HG03457 (cell line): ENCODE measurements at regions not wholly inside any gene's neighbourhood (a gene's known extent, or its start where the extent isn't known, plus 50 kb on each side); places are given as distances from the start of the nearest gene placed in this dataset.

Source experiments
- ATAC-seq: cut with Tn5 transposase; IDR thresholded peaks from one replicate; pipeline ENCODE4 v1.9.1; 2021; ENCODE audit warnings: moderate number of reproducible peaks; ENCODE audit not compliant: unreplicated experiment

- no peak for ATAC-seq
Observed at GRCh38 chr3:101172516-101172915, 147.9 kb downstream of the IMPG2 start.

DNA sequence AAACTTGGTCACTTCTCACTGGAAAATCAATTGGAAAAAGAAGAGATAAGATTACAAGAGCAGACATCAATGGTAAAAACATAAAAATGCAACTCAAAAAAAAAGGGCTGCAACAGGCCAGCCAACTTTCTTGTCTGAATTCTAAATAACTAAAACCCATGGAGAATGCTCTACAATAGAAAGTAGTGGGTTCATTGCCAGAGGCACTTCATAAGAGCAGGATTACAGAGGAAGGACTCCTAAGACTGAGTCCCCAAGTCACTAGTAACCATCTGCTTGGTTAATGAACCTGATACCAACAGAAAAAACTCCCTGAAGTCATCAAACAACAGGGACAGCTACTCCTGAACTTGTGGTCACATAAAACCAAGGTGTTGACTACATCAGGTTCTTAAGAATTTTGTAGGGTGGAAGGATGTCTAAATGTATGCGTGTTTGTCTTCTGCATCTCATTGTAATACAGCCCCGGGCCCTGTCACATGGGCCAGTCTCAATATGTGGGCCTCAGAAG is 148.6 kb downstream of the IMPG2 start:
- no peak for ATAC-seq

DNA sequence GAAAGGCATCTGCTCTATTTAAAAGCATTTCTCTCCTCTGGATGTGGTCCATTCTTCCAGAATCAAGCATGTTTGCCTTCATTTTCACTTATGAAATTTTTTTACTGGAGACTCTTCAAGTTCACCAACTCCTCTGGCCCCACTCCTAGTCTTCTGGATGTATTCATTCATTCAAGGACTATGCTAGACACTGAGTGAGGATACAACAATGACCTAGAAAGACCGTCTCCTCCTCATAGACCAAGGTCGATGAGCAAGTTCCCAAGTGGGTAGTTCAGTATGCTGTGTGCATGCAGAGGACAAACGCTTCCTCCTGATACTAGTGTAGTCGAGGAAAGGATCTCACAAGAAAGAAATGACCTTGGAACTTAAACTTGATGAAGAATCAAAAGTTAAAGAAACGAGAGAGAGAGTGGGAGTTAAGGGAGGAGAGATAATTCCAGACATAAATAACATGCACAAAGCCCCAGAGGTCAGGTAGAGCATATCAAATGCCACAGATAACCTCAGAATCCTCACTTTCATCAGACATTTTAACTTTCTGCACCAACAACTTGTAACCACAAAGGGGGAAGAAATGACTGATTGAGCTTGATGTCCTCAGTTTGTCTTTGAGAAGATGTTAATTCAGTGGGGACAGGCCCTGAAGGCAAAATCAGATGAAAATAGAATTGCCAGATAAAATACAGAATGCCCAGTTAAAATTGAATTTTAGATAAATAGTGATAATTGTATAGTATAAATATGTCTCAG is 149.4 kb downstream of the IMPG2 start:
- no peak for ATAC-seq

DNA sequence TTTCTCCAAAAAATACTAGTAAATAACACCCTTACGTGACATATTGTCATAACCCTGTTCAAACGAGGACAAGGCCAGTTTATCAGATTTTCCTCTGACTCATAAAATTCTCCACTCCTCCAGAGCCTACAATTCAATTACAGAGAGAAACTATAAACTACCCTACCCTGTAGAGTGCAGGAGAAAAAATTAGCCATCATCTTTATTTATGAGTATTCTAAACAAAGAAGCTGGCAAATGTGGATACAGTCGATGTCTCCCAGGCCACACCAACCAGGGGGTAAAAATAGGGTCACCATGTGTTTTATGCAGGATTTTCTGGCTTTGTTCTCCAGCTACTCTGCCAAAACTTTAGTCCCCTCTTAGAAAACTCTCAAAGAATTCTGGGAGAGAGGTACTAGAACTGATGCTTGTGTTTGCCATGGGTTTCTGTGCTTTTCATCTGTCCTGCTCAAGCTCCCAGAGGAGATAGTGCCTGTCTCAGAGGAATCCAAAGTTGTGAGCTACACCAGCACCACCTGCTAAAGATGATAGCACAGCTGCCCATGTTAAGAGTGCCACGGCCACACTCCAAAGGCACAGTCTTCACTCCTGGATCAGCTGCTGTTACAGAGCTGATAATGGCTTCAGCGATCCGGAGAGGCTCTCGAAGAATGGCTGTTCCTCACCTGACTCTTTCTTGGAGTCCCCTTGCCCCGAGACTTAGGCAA is 150.2 kb downstream of the IMPG2 start:
- ATAC-seq = no peak

DNA sequence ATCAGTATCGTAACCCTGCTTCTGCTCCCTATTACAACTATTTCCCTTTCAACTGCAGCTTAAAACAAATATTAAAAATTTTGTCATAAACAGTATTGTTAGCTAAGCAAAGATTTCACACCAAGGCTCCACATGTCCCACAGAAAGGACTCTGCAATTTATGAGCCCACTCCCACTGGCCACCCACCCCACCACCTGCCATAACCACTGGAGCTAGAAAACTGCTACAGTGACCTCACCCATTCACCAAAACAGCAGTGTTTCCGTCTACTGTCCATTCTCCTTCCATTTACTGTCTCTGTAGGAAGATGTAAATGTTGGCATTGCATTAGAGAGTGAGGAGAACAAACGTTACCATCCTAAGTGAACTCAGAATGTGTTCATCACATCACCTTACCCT is 150.9 kb downstream of the IMPG2 start:
- no peak for ATAC-seq

DNA sequence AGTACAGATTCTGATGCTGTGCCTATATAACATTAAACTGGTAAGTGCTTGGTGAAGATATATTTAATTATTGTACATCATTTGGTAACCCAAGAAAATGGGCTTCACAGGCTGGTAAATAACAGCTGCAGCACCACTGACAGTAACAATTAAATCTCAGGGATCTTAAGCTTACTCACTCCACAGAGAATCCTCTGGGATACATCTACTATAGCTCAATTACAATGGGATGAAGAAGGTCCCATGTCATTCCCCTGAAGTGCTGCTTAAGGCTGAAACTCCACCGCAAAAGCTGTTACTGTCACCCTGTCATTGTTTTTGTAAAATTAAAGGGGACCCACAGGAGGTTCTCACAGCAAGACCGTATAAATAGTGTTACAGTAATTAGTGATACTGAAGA is 153.0 kb downstream of the IMPG2 start:
- ATAC-seq = no peak

DNA sequence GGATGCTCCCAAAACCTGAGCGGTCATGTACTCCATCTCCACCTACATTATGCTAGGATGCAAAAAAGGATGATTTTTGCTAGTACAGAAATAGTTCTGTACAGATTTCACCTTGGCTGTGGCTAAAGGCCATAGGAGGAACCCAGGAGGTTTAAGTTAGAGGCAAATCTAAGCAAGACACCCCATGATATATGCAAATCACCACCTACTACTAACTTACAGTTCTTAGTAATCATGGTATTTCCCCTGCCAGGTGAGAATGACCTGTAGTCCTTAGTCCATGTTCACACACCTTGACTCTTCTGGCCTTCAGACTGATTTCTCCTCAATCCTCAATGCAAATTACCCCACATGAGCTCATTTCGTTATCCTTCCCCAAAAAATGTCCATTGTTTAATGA is 154.2 kb downstream of the IMPG2 start:
- ATAC-seq = no peak

GRCh38 chr3:101163554-101163953 is 156.8 kb downstream of the IMPG2 start:
- no peak for ATAC-seq

- ATAC-seq = no peak
Observed at GRCh38 chr3:101159478-101159877, 160.9 kb downstream of the IMPG2 start.

- ATAC-seq = no peak
Observed at GRCh38 chr3:101158374-101158773, 162.0 kb downstream of the IMPG2 start.

DNA sequence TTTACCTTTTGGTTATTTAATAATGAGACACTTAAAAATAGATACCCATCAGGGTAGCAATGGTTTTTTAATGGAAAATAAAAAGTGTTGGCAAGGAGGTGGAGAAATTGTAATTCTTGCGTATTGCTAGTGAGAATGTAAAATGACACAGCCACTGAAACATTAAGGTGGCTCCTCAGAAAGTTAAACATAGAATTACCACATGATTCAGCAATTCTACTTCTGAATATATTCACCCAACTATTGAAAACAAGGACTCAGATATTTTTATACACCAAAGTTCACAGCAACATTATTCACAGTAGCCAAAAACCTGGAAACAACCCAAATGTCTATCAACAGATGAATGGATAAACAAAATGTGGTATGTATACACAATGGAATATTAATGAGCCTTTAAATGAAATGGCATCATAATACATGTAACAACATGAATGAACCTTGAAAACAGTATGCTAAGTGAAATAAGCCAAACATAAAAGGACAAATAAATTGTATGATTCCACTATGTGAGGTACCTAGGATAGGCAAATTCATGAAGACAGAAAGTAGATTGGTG is 163.5 kb downstream of the IMPG2 start:
- no peak for ATAC-seq

DNA sequence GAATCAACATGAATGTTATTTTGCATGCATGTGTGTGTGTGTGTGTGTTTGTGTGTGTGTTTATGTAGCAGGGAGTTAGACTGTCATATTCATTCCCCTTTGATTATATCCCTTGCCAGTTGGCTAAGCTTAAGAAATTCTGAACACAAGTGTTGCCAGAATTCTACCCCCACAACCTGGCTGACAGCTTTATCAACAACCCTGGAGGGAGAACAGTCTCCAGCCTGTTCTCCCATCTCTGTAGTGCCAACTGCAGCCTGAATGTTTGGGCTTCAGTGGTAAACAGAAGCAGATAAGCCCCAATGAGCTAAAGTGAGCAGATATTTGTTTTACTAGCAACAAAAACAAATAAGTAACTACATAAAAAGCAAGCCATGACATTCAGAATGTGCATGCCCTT is 162.6 kb upstream of the ABI3BP start:
- ATAC-seq = no peak

DNA sequence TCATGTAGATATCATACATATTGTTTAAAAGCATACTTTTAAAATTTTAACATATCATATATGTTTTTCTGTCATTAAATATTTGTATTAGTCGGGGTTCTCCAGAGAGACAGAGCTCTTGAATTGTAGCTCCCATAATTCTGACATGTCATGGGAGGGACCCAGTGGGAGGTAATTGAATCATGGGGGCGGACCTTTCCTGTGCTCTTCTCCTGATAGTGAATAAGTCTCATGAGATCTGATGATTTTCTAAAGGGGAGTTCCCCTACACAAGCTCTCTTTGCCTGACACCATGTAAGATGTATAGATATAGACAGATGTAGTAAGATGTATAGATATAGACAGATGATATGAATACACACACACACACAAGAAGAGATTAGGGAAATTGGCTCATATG is 161.2 kb upstream of the ABI3BP start:
- no peak for ATAC-seq

GRCh38 chr3:101151286-101151913 is 158.2 kb upstream of the ABI3BP start:
- ATAC-seq = no peak

- no peak for ATAC-seq
Observed at GRCh38 chr3:101150504-101150903, 157.3 kb upstream of the ABI3BP start.

DNA sequence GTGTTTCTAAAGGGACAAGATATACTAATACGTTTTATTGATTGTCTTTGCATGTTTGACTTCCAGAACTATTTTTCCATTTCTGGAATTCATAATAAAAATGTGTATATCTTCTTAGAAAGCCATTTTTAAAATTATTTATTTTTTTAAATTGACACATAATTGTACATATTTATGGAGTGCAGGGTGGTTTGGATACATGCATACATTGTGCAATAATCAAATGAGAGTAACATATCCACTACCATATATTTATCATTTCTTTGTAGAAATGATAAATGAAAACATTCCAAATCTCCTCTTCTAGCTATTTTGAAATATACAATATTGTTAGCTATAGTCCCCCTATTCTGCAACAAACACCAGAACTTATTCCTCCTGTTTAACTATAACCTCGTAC is 156.5 kb upstream of the ABI3BP start:
- no peak for ATAC-seq

GRCh38 chr3:101149251-101149650 is 156.0 kb upstream of the ABI3BP start:
- ATAC-seq = no peak

GRCh38 chr3:101148001-101148400 is 154.8 kb upstream of the ABI3BP start:
- no peak for ATAC-seq

- ATAC-seq = no peak
Observed at GRCh38 chr3:101146946-101147345, 153.7 kb upstream of the ABI3BP start.

GRCh38 chr3:101144105-101144504 is 150.9 kb upstream of the ABI3BP start:
- no peak for ATAC-seq

DNA sequence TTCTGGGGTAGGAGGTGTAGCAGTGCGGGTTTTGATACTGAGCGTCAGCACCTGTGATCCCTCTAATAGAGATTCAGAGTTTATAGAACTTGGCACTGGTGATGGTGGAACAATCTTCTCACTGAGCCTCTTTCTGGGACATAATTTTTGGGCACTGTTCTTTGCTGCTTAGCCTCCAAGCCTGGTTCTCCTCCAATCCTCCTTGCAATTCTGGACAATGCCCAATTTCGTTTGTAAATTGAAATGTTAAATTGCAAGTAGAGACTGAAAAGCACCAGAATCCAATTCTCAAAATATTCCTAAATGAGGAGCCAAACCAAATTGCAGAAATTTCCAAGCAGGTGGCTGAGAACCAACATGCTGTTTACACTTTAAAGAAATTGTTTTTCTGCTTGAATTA is 149.8 kb upstream of the ABI3BP start:
- ATAC-seq = no peak

GRCh38 chr3:101142160-101142559 is 148.9 kb upstream of the ABI3BP start:
- ATAC-seq = no peak
